Thyroid gland (tissue), 4 donors: ENCODE measurements at regions not wholly inside any gene's neighbourhood (a gene's known extent, or its start where the extent isn't known, plus 50 kb on each side); places are given as distances from the start of the nearest gene placed in this dataset.

Experiments
- POLR2A ChIP-seq, 2 donors: fragments of 450-650 bp; IDR thresholded peaks; one replicate each; pipeline ENCODE4 v1.6.1; 2017; ENCODE audit warnings: antibody characterized with exemption in 2 of 2, mild to moderate bottlenecking in 2 of 2, moderate library complexity in 1 of 2
- TF ChIP-seq, protein P1 (sequence below), 6 experiments: fragments of 200-600 bp in 3 of 6; fragments of 450-650 bp in 3 of 6; sonication (generic) in 3 of 6; IDR thresholded peaks; one replicate each; pipeline ENCODE4 v1.5.1; 2016 to 2019; ENCODE audit warnings: antibody characterized with exemption in 6 of 6, mild to moderate bottlenecking in 2 of 6, inconsistent platforms in 1 of 6, moderate library complexity in 1 of 6

- TF ChIP-seq, protein P1, sequence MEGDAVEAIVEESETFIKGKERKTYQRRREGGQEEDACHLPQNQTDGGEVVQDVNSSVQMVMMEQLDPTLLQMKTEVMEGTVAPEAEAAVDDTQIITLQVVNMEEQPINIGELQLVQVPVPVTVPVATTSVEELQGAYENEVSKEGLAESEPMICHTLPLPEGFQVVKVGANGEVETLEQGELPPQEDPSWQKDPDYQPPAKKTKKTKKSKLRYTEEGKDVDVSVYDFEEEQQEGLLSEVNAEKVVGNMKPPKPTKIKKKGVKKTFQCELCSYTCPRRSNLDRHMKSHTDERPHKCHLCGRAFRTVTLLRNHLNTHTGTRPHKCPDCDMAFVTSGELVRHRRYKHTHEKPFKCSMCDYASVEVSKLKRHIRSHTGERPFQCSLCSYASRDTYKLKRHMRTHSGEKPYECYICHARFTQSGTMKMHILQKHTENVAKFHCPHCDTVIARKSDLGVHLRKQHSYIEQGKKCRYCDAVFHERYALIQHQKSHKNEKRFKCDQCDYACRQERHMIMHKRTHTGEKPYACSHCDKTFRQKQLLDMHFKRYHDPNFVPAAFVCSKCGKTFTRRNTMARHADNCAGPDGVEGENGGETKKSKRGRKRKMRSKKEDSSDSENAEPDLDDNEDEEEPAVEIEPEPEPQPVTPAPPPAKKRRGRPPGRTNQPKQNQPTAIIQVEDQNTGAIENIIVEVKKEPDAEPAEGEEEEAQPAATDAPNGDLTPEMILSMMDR (IDR thresholded peaks at IDR 0.05) = no peak
- no peak for TF ChIP-seq POLR2A (IDR thresholded peaks at IDR 0.05)
Measured at GRCh38 chr18:6487968-6488367, 73.3 kb upstream of the L3MBTL4 start.
